ACHN (cell line): ENCODE measurements at regions not wholly inside any gene's neighbourhood (a gene's known extent, or its start where the extent isn't known, plus 50 kb on each side); places are given as distances from the start of the nearest gene placed in this dataset.
"Not testable (repeated sequence)": the region's sequence is repeated elsewhere in the genome, so short reads cannot be mapped to it uniquely, and the experiment has no call there.

ENCODE experiments used
- DNase-seq: peaks from one replicate; pipeline ENCODE4 v3.0.0-alpha.2; 2015
- in situ Hi-C: cut with HindIII; loops from 2 replicates; pipeline ENCODE4 v1.10.0; 2017; ENCODE audit warnings: low sequenced_read_pairs, low pct_ligation_motif_present, low pct_unique_long_range_greater_than_20kb

GRCh38 chr13:48801255-48801654 lies 147.5 kb downstream of the CYSLTR2 start:
- in situ Hi-C loops: no loop called here

GRCh38 chr13:48804821-48805601 lies 151.3 kb downstream of the CYSLTR2 start:
- peak; percentile 71 for DNase-seq

More at GRCh38 chr13:48801255-48801654, 147.5 kb downstream of the CYSLTR2 start:
- DNase-seq: no peak

DNA sequence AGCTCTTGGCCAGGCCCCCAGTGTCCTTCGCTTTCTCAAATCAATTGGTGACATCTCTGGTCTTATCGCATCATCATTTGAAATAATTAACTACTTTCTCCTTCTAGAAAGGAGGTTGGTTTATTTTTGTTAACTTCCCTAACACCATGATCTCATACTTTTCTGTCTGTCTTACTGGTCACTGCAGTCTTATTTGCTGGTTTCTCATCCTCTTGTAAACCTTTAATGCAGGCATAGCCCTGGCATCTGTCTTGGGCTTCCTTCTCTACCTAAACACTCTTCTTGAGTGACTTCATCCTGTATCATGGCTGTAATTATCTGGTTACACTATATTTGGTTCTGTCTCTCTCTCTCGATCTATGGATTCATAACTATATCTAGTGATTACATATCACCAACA lies 152.8 kb downstream of the CYSLTR2 start:
- DNase-seq: no peak
- in situ Hi-C loops: no loop called here

More at GRCh38 chr13:48804821-48805601, 151.3 kb downstream of the CYSLTR2 start:
- in situ Hi-C loops: no loop called here

DNA sequence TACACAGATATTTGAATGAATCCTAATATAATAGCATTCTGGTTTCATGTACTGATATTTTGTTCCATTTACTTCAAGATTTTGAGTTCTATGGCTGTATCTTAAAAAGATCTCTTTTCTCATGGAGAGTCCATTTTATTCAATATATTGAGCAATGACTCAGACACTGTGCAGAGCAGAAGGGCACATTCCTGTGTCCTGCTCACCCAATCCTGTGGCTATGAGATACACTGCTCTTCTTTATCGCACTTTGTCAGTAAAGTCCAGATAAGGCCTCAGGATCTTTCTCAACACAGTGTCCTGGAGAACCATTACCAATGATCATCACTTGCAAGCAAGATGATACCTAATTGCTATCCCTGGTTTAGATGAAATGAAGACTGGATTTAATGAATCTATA lies 155.0 kb downstream of the CYSLTR2 start:
- DNase-seq: peak; percentile 12

GRCh38 chr13:48810013-48810412 lies 156.3 kb downstream of the CYSLTR2 start:
- no peak for DNase-seq
- in situ Hi-C loops: no loop called here

More for the DNA sequence above, 155.0 kb downstream of the CYSLTR2 start:
- in situ Hi-C loops: no loop called here

DNA sequence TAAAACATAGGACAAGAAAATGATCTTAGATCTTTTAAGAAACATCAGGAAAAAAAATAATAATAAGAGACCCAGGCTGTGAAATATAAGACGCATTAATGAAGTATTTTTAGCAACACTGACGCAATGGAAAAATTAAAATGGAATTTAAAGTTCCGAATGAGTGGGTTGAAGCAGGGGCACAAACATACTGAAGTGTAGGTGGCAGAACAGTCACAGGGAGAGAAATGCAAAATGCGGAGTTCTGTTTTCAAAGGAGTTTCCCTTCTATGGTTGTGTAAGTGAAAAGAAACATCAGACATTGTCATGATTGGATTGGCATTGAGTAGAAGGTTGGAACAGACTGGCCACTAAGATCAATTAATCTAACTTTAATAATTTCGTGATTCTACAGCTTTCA lies 159.8 kb downstream of the CYSLTR2 start:
- no peak for DNase-seq
- in situ Hi-C loops: no loop called here

GRCh38 chr13:48816700-48817099 lies 159.0 kb upstream of the FNDC3A start:
- no peak for DNase-seq
- in situ Hi-C loops: no loop called here

DNA sequence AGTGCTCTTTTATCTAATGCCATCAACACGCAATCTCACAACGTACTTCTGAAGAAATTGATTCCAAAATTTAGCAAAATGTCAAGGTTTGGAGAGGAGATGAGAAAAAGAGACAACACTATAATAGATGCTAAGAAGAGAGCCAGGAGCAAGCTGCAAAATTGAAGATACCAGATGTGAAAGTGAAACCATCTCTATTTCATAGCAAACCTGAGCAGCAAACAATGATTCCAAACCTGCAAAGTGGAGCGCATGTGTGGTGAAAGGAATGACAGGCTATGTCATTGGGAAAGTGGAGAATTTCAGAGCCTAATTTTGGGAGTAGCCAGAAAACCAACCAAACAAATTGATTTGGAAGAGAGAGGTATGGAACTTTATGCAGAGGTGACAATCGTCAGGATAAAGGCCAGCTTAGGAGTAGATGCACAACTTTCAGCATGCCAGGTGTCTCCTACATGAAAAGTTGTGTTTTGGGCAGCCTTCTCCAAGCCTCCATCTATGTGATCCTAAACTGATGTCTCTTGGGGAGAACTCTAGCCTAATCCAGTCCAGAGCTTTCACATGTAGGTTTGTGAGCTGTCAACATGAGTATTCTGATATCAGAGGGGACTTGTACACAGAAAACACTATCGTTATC lies 158.4 kb upstream of the FNDC3A start:
- in situ Hi-C loops: no loop called here
- no peak for DNase-seq

DNA sequence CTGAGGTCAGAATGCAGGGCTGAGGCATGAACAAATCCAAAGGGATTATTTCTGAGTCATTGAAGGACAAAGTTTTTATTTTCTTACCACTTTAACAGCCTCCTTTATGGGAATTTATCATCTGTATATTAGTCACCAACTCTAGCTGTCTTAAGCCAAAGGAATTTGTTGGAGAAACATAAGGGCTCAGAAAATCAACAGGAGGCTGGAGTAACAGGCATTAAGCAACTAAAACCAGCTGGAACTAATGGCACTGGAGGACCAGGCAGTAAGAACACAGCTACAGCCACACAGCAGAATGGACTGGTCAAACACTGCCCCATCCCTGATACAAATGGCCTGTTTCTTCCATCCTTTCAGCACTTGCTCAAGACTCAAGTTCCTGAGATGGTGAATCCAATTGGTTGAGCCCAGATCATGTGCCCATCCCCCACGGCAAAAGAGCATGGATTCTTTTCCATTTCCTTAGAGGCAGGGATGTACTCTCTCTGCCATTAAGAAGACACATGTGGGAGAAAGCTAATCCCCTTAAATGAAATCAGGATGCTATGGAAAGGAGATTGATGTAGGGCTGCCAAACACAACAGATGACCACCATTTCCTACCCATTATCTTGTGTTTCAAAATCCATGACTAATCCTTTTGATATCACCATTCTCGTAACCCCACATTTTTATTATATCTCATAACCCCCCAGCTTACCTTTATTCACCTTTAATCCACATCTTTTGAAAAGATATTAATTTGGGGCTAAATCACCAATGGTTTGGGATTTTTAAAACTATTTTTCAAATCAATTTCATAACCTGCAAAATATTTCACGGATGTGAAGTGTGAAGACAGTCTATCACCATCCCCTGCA lies 157.0 kb upstream of the FNDC3A start:
- peak; percentile 41 for DNase-seq
- in situ Hi-C loops: no loop called here

- no peak for DNase-seq
- in situ Hi-C loops: no loop called here
Measured at GRCh38 chr13:48819376-48819775, 156.3 kb upstream of the FNDC3A start.

DNA sequence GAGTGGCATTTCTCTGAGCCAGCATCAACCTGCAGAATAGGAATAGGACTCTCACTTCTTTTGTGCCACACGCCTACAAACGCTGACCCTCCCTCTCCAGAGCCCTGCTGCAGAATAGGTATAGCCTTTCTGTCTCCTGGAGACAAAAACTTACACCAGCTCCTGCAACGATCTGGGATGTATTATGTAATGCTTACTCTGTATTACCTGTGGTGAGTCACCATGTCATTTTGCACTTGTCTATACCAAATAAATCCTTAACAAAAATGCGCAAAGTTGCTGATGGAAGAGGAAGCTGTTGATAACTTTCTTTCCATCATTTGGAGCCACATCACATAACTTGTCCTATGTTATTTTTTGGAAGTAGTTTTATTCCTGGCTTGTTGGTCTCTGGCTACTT lies 155.8 kb upstream of the FNDC3A start:
- DNase-seq: no peak
- in situ Hi-C loops: no loop called here

GRCh38 chr13:48823526-48823925 lies 152.2 kb upstream of the FNDC3A start:
- in situ Hi-C loops, DNase-seq: not testable (repeated sequence)

GRCh38 chr13:48826039-48826438 lies 149.7 kb upstream of the FNDC3A start:
- in situ Hi-C loops: no loop called here
- DNase-seq: no peak

DNA sequence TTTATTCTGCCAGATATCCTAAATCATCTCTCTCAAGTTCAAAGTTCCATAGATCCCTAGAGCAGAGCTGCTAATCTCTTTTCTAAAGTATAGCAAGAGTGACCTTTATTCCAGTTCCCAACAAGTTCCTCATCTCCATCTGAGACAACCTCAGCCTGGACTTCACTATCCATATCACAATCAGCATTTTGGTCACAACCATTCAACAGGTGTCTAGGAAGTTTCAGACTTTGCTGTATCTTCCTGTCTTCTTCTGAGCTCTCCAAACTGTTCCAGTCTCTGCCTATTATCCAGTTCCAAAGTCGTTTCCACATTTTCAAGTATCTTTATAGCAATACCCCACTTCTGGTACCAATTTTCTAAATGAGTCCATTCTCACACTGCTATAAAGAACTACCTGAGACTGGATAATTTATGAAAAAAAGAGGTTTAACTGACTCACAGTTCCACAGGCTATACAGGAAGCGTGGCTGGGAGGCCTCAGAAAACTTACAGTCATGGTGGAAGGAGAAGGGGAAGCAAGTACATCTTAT lies 148.7 kb upstream of the FNDC3A start:
- in situ Hi-C loops: not testable (repeated sequence)

DNA sequence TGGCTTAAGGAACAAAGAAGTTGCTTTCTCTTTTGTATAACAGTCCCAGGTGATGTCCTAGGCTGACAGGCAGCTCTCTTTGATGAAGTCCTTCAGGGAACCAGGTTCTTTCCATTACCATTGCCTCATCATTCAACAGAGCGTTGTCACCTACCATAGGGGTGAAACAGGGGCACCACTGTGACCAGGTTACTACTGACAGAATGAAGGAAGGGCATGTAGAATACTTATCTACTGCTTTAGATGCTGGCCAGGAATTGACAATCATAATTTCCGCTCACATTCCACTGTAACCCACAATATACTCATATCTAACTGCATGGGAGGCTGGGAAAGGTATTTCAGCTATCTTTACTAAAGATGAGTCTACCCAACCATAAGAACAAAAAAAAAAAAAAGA lies 148.0 kb upstream of the FNDC3A start:
- no peak for DNase-seq
- in situ Hi-C loops: no loop called here

More for the DNA sequence above, 148.7 kb upstream of the FNDC3A start:
- not testable (repeated sequence) for DNase-seq

DNA sequence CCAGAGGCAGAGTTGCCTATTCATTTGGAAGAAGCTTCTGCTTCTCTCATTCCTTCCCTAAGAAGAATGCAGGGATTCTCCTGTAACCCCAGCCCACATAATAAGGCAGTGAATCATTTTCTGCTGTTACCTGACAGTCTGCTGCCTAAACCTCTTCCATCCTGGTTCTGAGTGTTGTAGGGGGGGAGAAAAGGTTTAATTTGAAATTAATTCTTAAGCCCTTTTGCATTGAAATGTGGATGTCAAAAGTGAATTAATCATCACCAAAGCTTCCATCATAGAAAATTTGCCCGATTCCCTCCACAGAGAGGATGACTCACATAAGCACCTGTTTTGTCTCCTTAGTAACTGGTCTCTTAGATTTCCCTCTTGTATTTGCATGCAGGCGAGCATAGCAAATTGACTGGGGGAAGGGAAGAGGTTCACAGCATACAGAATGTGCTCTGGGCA lies 146.7 kb upstream of the FNDC3A start:
- peak; percentile 23 for DNase-seq
- in situ Hi-C loops: no loop called here

GRCh38 chr13:48829536-48829935 lies 146.2 kb upstream of the FNDC3A start:
- in situ Hi-C loops: no loop called here
- DNase-seq: no peak

GRCh38 chr13:48831248-48831647 lies 144.5 kb upstream of the FNDC3A start:
- no peak for DNase-seq
- in situ Hi-C loops: no loop called here

DNA sequence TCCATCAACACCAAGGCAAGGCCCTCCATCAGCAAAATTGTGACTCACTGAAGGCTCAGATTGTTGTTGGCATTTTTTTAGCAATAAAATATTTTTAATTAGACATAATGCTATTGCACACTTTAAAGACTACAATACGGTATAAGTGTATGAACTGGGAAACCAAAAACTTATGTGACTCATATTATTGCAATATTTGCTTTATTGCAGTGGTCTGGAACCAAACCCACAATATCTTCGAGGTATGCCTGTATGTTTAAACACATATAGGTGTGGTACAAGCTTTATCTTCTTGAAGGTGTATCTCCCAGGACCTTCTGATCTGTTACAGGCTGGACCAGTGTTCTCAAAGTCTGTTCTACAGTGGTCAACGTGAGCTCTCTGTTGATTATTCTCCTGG lies 142.3 kb upstream of the FNDC3A start:
- DNase-seq: no peak
- in situ Hi-C loops: no loop called here
